Left ventricle myocardium inferior (tissue), 1 donor: ENCODE measurements at regions not wholly inside any gene's neighbourhood (a gene's known extent, or its start where the extent isn't known, plus 50 kb on each side); places are given as distances from the start of the nearest gene placed in this dataset.

Source experiments
- DNase-seq: peaks from one replicate; pipeline ENCODE4 v3.0.0-alpha.2; 2020
- H3K27ac ChIP-seq: fragments of 200-600 bp; replicated peaks from 2 replicates; pipeline ENCODE4 v1.8.0; 2021
- H3K27me3 ChIP-seq: fragments of 200-600 bp; 2 replicates; pipeline ENCODE4 v1.8.0; 2021; ENCODE audit warnings: low read depth
- H3K36me3 ChIP-seq: fragments of 200-600 bp; 2 replicates; pipeline ENCODE4 v1.8.0; 2021
- H3K4me1 ChIP-seq: fragments of 200-600 bp; 2 replicates; pipeline ENCODE4 v1.8.0; 2021
- H3K4me3 ChIP-seq: fragments of 200-600 bp; 2 replicates; pipeline ENCODE4 v1.8.0; 2021; ENCODE audit warnings: mild to moderate bottlenecking, moderate library complexity
- H3K9me3 ChIP-seq: fragments of 200-600 bp; replicated peaks from 2 replicates; pipeline ENCODE4 v1.8.0; 2021
- intact Hi-C: fragments of 100-400 bp; cut with micrococcal nuclease; formaldehyde crosslinking; loops from one replicate; pipeline ENCODE4 v1.11.0; 2022
- TF ChIP-seq, protein P1 (sequence below): fragments of 200-600 bp; IDR thresholded peaks from 2 replicates; pipeline ENCODE4 v1.8.0; 2021; ENCODE audit warnings: antibody characterized with exemption, mild to moderate bottlenecking, borderline replicate concordance
- donor health status: DM: no; HTN: yes; CAD: no; lungs with severe emphysema.

DNA sequence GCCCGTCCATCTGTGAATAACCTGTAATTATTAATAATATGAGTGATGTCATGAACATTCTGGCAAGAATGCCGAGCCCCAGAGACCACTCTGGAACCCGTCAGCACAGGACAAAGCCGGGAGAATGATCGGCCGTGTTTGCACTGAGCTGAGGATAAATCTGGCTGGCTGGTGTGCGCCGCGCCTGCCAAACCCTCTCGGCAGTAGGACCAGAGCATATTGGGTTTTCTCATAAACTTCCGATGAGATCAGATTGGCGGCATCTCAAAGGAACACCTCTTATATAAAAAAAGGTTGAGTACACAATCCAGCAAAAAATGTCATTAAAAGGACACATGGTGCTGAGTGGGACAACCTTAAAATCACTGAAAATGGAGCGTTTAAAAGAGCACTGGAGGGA lies 296.0 kb upstream of the MKI67 start:
- no peaks in the 10 kb centered on the region for H3K36me3 ChIP-seq
- H3K27ac ChIP-seq = no peak overlapping the region
- TF ChIP-seq, protein P1, sequence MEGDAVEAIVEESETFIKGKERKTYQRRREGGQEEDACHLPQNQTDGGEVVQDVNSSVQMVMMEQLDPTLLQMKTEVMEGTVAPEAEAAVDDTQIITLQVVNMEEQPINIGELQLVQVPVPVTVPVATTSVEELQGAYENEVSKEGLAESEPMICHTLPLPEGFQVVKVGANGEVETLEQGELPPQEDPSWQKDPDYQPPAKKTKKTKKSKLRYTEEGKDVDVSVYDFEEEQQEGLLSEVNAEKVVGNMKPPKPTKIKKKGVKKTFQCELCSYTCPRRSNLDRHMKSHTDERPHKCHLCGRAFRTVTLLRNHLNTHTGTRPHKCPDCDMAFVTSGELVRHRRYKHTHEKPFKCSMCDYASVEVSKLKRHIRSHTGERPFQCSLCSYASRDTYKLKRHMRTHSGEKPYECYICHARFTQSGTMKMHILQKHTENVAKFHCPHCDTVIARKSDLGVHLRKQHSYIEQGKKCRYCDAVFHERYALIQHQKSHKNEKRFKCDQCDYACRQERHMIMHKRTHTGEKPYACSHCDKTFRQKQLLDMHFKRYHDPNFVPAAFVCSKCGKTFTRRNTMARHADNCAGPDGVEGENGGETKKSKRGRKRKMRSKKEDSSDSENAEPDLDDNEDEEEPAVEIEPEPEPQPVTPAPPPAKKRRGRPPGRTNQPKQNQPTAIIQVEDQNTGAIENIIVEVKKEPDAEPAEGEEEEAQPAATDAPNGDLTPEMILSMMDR = no peak
- no peak overlapping the region for H3K4me3 ChIP-seq
- no peaks in the 10 kb centered on the region for H3K9me3 ChIP-seq
- peaks cover 71% of the 10 kb centered on the region for H3K27me3 ChIP-seq
- no peaks in the 10 kb centered on the region for H3K4me1 ChIP-seq
- intact Hi-C loops = no loop called here
- no peak for DNase-seq

DNA sequence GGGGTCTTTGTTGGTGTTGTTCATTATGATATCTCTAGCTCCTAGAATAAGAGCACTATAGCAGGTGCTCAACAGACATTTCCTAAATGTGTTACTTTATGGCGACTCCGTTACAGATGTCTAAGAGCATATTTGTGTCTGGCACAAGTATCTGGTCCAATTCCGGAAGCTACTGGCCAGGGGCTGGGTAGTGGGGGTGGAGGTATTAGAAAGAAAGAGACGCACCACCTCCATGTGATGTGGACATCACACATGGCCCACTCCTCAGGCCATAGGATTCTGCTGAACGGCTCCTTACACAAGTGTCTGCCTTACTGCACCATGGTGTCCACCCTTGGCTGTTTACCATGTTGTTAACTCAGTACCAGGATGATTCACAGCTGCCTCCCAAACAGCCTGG lies 296.8 kb upstream of the MKI67 start:
- H3K4me3 ChIP-seq = no peak overlapping the region
- H3K36me3 ChIP-seq = no peaks in the 10 kb centered on the region
- no peaks in the 10 kb centered on the region for H3K9me3 ChIP-seq
- TF ChIP-seq, protein P1 = no peak
- H3K27ac ChIP-seq = no peak overlapping the region
- H3K27me3 ChIP-seq = peaks cover 74% of the 10 kb centered on the region
- H3K4me1 ChIP-seq = no peaks in the 10 kb centered on the region
- intact Hi-C loops = no loop called here
- no peak for DNase-seq

DNA sequence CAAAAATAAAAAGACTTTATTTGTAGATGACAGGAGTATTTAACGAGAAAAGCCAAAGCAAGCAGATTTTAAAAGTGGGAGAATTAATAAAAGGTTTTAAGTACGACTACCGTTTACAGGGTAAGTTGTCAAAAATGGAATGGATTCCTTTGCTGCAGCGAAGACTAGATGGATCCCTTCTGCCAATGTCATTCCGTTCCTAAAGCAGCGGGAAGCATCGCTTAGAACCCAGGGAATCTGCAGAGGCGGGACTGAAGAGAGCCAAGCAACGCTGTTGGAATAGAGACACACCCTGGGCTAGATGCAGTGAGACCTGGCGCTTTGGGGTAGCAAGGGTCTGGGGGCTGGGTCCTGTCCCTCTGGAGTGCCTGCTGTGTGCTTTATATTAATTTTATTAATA lies 303.1 kb upstream of the MKI67 start:
- Histone ChIP-seq H3K4me1 (no peaks in the 10 kb centered on the region), H3K9me3 (no peaks in the 10 kb centered on the region), H3K27ac (no peak overlapping the region), H3K36me3 (no peaks in the 10 kb centered on the region), H3K27me3 (peaks cover 83% of the 10 kb centered on the region), H3K4me3 (no peak overlapping the region)
- DNase-seq = no peak
- intact Hi-C loops = no loop called here
- TF ChIP-seq, protein P1 = no peak

DNA sequence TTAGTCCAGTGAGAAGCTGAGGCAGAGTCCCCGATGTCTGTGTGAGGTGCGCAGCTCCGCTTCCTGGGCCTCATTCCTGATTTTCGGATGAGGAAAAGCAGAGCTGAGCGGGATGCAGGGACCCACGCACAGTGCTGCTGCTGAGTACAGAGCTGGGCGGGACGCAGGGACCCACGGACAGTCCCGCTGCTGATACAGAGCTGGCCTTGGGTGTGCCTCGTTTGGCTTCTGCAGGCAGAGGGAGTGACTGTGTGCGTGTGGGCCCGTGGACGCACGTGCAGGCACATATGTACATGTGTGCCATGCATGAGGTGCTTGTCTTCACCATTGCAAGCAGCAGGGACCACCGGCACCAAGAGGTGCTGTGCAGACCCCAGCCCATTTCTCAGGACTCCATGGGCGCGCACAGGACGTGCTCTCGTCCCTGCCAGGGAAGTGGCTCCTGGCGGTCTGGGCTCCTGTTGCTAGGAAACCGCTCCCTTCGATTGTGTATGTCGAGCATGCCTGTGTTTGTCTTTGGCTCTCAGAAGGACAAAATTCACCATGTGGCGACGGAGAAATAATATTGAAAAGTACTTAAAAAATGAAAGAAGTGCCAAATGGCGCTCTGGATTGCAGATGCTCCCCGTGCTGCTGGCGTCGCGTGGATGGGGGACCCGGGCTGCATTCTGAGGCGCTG lies 303.8 kb upstream of the MKI67 start:
- H3K9me3 ChIP-seq = no peaks in the 10 kb centered on the region
- H3K27me3 ChIP-seq = peaks cover 85% of the 10 kb centered on the region
- H3K27ac ChIP-seq = no peak overlapping the region
- H3K36me3 ChIP-seq = no peaks in the 10 kb centered on the region
- no peak for DNase-seq
- no peak overlapping the region for H3K4me3 ChIP-seq
- no peaks in the 10 kb centered on the region for H3K4me1 ChIP-seq
- TF ChIP-seq, protein P1 = no peak
- intact Hi-C loops = no loop called here

DNA sequence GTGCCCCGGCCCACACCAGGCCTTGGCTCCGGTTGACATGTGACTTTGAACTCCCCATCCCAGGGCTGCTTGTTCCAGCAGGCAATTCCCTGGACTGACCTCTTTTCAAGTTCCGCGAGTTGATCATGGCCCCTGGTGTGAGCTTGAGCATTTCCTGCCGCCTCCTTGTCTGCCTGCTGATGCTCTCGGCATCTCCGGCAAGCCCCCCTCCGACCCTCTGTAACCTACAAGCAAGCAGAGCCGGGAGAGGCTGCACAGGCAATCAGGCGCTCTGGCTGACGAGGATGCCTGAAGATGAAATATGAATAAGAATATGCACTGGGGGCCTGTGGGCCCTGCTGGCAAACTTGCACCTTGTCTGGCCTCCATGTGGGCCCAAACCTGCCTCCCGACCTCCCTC lies 304.9 kb upstream of the MKI67 start:
- intact Hi-C loops = no loop called here
- H3K4me1 ChIP-seq = no peaks in the 10 kb centered on the region
- no peak for DNase-seq
- H3K27me3 ChIP-seq = peaks cover 92% of the 10 kb centered on the region
- no peak overlapping the region for H3K27ac ChIP-seq
- H3K9me3 ChIP-seq = no peaks in the 10 kb centered on the region
- TF ChIP-seq, protein P1 = no peak
- H3K36me3 ChIP-seq = no peaks in the 10 kb centered on the region
- H3K4me3 ChIP-seq = no peak overlapping the region
